Epithelial cell of esophagus (primary cell): ENCODE measurements at regions not wholly inside any gene's neighbourhood (a gene's known extent, or its start where the extent isn't known, plus 50 kb on each side); places are given as distances from the start of the nearest gene placed in this dataset.

Experiments used
- DNase-seq: peaks from one replicate; pipeline ENCODE4 v3.0.0; 2010; ENCODE audit warnings: low read depth
- H3K4me3 ChIP-seq: 2 replicates; pipeline ENCODE4 v1.5.1; 2011; ENCODE audit warnings: mild to moderate bottlenecking, low read length, control low read depth
- TF ChIP-seq, protein P1 (sequence below): IDR thresholded peaks from 2 replicates; pipeline ENCODE4 v1.5.1; 2011; ENCODE audit warnings: low read depth, mild to moderate bottlenecking, low read length, control low read depth, inconsistent platforms; ENCODE audit not compliant: insufficient read depth; ENCODE audit errors: missing control alignments

- no peak overlapping the region for H3K4me3 ChIP-seq
- DNase-seq: peak; percentile 15
Measured at GRCh38 chr13:103351035-103351828, 285.0 kb upstream of the SLC10A2 start.

GRCh38 chr13:103350147-103350546, 283.9 kb upstream of the SLC10A2 start:
- DNase-seq: no peak
- no peak overlapping the region for H3K4me3 ChIP-seq
- TF ChIP-seq, protein P1, sequence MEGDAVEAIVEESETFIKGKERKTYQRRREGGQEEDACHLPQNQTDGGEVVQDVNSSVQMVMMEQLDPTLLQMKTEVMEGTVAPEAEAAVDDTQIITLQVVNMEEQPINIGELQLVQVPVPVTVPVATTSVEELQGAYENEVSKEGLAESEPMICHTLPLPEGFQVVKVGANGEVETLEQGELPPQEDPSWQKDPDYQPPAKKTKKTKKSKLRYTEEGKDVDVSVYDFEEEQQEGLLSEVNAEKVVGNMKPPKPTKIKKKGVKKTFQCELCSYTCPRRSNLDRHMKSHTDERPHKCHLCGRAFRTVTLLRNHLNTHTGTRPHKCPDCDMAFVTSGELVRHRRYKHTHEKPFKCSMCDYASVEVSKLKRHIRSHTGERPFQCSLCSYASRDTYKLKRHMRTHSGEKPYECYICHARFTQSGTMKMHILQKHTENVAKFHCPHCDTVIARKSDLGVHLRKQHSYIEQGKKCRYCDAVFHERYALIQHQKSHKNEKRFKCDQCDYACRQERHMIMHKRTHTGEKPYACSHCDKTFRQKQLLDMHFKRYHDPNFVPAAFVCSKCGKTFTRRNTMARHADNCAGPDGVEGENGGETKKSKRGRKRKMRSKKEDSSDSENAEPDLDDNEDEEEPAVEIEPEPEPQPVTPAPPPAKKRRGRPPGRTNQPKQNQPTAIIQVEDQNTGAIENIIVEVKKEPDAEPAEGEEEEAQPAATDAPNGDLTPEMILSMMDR: no peak

More at GRCh38 chr13:103351035-103351828, 285.0 kb upstream of the SLC10A2 start:
- TF ChIP-seq, protein P1: no peak

DNA sequence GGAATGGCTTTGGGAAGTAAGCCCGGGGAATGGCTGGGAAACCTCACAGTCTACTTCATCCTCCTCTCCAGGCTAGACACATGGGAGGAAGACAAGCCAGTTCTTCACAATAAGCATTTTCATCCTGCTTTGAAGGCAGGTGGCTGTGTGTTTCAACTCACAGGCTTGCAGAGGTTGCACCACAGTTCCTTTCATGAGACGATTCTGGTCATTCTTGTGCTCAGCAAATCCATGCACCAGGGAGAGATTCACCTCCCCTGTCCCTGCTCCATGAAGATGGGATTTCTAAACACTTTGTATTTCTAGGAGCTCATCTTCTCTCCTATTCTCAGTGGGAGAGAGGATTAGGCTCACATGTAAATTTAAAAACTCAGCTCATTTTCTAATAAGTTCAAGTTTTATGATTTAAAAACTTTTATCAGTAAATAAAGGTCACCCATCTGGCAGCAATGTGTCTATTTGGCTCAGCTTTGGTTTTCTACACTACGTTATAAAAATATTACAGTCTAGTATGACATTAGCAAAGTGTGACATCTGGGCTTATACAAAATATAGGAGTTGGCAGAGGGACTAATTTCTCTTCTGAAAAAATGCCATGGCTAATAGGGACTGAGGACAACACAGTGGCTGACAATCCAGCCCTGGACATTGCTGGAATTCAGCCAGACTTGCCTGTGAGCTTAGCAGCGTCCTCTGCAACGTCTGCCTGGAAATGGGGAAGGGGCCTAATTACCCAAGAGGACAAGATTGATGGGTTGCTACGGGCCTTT, 283.2 kb upstream of the SLC10A2 start:
- TF ChIP-seq, protein P1: no peak
- no peak overlapping the region for H3K4me3 ChIP-seq
- no peak for DNase-seq

DNA sequence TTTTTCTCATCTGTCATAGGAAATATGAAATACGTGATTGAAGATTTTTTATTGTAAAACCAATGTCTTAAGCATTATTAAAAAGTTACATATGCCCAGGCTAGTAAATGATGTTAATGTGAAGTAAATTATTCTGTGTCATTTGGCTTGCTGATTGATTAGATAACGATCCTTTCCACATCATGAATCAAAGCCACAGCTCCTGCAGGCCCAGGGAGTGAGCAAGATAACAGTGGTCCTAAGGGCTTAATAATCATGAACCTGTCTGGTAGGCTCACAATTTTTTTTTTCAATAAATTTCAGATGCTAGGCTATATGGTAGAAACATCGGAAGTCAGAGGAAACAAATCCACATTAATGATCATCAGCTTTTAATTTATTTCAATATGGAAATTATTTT, 269.0 kb upstream of the SLC10A2 start:
- TF ChIP-seq, protein P1: no peak
- no peak overlapping the region for H3K4me3 ChIP-seq
- no peak for DNase-seq

DNA sequence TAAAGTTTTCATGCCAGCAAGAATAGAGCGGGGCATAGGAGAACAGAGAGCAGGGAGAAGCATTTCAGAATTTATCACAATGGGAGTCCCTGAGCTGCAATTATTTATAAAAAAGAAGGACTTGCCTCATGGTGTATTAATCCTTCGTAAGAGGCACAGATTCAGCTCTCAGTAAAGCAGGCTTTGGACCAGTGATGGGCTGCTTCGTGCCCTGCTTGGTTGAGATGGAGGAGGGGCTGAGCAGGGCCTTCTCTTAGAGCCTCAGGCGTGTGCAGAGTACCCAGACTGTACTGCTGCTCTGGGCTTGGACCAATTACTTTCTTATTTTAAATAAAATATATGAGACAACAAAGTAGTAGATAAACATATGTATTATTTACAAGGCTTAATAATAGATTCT, 265.7 kb upstream of the SLC10A2 start:
- no peak for DNase-seq
- no peak overlapping the region for H3K4me3 ChIP-seq
- TF ChIP-seq, protein P1: no peak

DNA sequence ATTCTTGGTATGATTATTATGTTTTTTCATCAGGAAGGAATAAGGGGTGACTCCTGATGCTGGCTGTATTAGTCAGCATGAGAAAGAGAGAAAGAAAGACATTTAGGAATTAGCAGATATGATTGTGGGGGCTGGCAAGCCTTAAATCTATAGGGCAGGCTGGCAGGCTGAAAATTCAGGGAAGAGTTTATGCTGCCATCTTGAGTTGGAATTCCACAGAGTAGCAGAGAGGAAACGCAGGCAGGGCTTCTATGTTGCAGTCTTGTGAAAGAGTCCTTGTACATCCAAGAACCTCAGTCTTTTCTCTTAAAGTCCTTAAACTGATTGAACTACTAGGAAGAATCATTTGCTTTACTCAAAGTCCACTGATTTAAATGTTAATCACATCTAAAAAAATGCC, 262.7 kb upstream of the SLC10A2 start:
- no peak overlapping the region for H3K4me3 ChIP-seq
- TF ChIP-seq, protein P1: peak; percentile 17
- DNase-seq: peak; percentile 39

DNA sequence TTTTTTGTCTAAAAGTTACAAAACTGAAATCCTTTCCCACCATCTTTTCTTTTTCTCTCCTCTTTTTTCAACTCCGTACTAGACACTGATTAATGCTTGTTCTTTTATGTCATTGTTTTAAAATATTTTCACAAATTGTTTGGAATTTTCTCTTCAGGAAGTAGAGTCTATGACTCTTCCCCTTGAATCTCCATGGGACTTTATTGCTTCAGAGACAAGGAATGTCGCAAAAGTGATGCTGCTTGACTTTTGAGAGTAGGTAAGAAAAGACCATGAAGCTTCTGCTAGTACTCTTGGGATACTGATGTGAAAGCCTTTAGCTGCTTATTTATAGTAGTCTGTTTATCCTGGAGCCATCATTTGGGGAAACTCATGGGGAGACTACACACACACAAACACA, 260.1 kb upstream of the SLC10A2 start:
- TF ChIP-seq, protein P1: no peak
- no peak overlapping the region for H3K4me3 ChIP-seq
- DNase-seq: no peak
